ENCODE measurements at regions not wholly inside any gene's neighbourhood (a gene's known extent, or its start where the extent isn't known, plus 50 kb on each side); places are given as distances from the start of the nearest gene placed in this dataset.

GRCh38 chr2:67320861-67321587 lies 76.1 kb upstream of the ETAA1 start:
- TF ChIP-seq CTCF (IDR thresholded peaks at IDR 0.05) (no peak), SIN3A (IDR thresholded peaks at IDR 0.05; ENCODE audit: borderline replicate concordance, insufficient read depth, low read depth, low read length) (no peak), POLR2AphosphoS5 (IDR thresholded peaks at IDR 0.05; ENCODE audit: low read depth, low read length) (no peak), TCF7L2 (IDR thresholded peaks at IDR 0.05; ENCODE audit: low read depth, low read length) (no peak)
